ENCODE measurements at regions not wholly inside any gene's neighbourhood (a gene's known extent, or its start where the extent isn't known, plus 50 kb on each side); places are given as distances from the start of the nearest gene placed in this dataset.

DNA sequence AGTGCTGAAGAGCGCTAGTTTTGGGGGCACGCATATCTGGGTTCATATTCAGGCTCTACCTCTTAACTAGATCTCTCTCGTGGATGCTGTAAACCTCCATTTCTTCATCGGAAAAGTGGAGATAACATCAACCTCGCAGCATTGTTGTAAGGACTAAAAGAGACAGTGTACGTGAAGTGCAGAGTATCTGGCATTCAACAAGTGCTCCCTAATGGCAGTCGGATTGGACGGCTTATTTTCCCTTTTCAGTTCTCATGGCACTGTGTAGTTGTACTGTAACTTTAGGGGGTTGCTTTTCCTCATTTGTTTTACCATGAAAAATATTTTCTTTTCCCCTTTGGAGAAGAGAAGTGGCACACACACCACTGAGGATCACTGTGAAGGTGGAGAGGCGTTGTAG, 51.4 kb upstream of the ESX1 start:
- no peak for DNase-seq
